Smooth muscle cell (in vitro differentiated cells): ENCODE measurements at regions not wholly inside any gene's neighbourhood (a gene's known extent, or its start where the extent isn't known, plus 50 kb on each side); places are given as distances from the start of the nearest gene placed in this dataset.
"Not testable (repeated sequence)": the region's sequence is repeated elsewhere in the genome, so short reads cannot be mapped to it uniquely, and the experiment has no call there.

Source experiments
- DNase-seq: peaks from one replicate; lab custom pipeline; 2025; ENCODE audit not compliant: unreplicated experiment; lab: John Stamatoyannopoulos, UW
- H2AFZ ChIP-seq: fragments of 200-600 bp; sonication (generic); 2 replicates; pipeline ENCODE4 v1.6.0; 2016; ENCODE audit warnings: antibody characterized with exemption, low read depth, mild to moderate bottlenecking
- H3F3A ChIP-seq: fragments of 200-600 bp; sonication (generic); 2 replicates; pipeline ENCODE4 v1.6.0; 2017; ENCODE audit warnings: antibody characterized with exemption, low read depth
- H3K27ac ChIP-seq: fragments of 200-600 bp; sonication (generic); 2 replicates; pipeline ENCODE4 v1.5.1; 2016; ENCODE audit warnings: low read depth, mild to moderate bottlenecking
- H3K27me3 ChIP-seq: fragments of 200-600 bp; sonication (generic); 2 replicates; pipeline ENCODE4 v1.6.1; 2016; ENCODE audit warnings: low read depth, mild to moderate bottlenecking
- H3K36me3 ChIP-seq: fragments of 200-600 bp; sonication (generic); 2 replicates; pipeline ENCODE4 v1.5.1; 2016; ENCODE audit warnings: low read depth
- H3K4me1 ChIP-seq: fragments of 200-600 bp; sonication (generic); 2 replicates; pipeline ENCODE4 v1.5.1; 2016; ENCODE audit warnings: low read depth
- H3K4me2 ChIP-seq: fragments of 200-600 bp; sonication (generic); 2 replicates; pipeline ENCODE4 v1.6.0; 2016; ENCODE audit warnings: mild to moderate bottlenecking
- H3K4me3 ChIP-seq: fragments of 200-600 bp; sonication (generic); 2 replicates; pipeline ENCODE4 v1.5.1; 2016; ENCODE audit warnings: mild to moderate bottlenecking
- H3K79me2 ChIP-seq: fragments of 200-600 bp; sonication (generic); 2 replicates; pipeline ENCODE4 v1.6.0; 2016; ENCODE audit warnings: low read depth, mild to moderate bottlenecking
- H3K9ac ChIP-seq: fragments of 200-600 bp; sonication (generic); 2 replicates; pipeline ENCODE4 v1.6.0; 2016; ENCODE audit warnings: low read depth
- H3K9me3 ChIP-seq: fragments of 200-600 bp; sonication (generic); replicated peaks from 2 replicates; pipeline ENCODE4 v1.5.1; 2016; ENCODE audit warnings: low read depth
- H4K20me1 ChIP-seq: fragments of 200-600 bp; sonication (generic); 2 replicates; pipeline ENCODE4 v1.6.0; 2016; ENCODE audit warnings: low read depth
- CTCF ChIP-seq: fragments of 200-600 bp; sonication (generic); IDR thresholded peaks from 2 replicates; pipeline ENCODE4 v1.5.1; 2017; ENCODE audit warnings: borderline replicate concordance, mild to moderate bottlenecking, antibody characterized with exemption; ENCODE audit not compliant: insufficient read depth, poor library complexity, severe bottlenecking
- WGBS: methylation state at CpG from one replicate; pipeline ENCODE4 v1.1.7; 2016; ENCODE audit warnings: low lambda C conversion rate; 5-methylcytosine and 5-hydroxymethylcytosine counted together

DNA sequence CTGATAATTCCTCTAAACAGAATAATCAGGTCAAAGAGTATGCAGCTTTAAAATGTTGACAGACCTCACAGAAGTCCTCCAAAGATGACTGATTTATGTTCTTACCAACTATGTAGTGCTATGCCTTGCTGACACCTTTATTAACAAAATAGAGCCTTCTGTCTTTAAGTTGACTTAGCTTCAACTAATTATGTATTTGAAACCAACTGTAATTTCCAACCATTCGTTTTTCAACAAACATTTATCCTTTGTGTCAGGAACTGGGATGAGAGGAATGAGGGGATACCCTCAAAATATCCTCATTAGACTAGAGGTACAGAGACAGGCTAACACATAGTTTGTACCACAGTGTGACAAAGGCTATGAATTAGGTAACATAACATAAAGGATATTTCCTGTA lies 186.2 kb upstream of the ZNF217 start:
- Histone ChIP-seq H3K9me3 (no peaks in the 10 kb centered on the region), H3K9ac (no peak overlapping the region), H3K79me2 (no peaks in the 10 kb centered on the region), H3K4me1 (no peaks in the 10 kb centered on the region), H3F3A (no peaks in the 10 kb centered on the region), H3K27me3 (no peaks in the 10 kb centered on the region), H3K36me3 (no peaks in the 10 kb centered on the region), H3K4me2 (no peak overlapping the region), H3K4me3 (no peak overlapping the region), H4K20me1 (no peaks in the 10 kb centered on the region), H3K27ac (no peak overlapping the region), H2AFZ (no peak overlapping the region)
- no peak for TF ChIP-seq CTCF
- no peak for DNase-seq
- WGBS, result 73% methylated on average over 1 of the region's 1 CpG

DNA sequence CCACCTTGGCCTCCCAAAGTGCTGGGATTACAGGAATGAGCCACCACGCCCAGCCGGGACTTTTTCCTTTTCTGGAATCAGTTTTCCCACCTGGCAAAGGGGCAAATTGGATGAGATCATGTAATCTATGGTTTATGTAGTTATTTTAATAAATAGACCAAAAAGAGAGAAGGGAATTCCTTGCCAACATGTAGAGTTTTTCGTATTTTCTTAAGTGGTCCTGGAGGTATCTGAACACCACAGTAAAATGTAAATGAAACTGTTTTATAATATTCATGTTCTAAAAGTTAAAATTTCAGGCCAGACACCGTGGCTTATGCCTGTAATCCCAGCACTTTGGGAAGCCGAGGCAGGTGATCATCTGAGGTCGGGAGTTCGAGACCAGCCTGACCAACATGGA lies 185.1 kb upstream of the ZNF217 start:
- Histone ChIP-seq H3K27ac (no peak overlapping the region), H3K27me3 (no peaks in the 10 kb centered on the region), H3K4me2 (no peak overlapping the region), H3K9me3 (no peaks in the 10 kb centered on the region), H2AFZ (no peak overlapping the region), H3K9ac (no peak overlapping the region), H3K4me3 (no peak overlapping the region), H3K36me3 (no peaks in the 10 kb centered on the region), H3F3A (peaks cover 6% of the 10 kb centered on the region), H3K4me1 (no peaks in the 10 kb centered on the region), H3K79me2 (no peaks in the 10 kb centered on the region), H4K20me1 (no peaks in the 10 kb centered on the region)
- WGBS, result 98% methylated on average over 7 of the region's 7 CpGs
- no peak for TF ChIP-seq CTCF
- no peak for DNase-seq

DNA sequence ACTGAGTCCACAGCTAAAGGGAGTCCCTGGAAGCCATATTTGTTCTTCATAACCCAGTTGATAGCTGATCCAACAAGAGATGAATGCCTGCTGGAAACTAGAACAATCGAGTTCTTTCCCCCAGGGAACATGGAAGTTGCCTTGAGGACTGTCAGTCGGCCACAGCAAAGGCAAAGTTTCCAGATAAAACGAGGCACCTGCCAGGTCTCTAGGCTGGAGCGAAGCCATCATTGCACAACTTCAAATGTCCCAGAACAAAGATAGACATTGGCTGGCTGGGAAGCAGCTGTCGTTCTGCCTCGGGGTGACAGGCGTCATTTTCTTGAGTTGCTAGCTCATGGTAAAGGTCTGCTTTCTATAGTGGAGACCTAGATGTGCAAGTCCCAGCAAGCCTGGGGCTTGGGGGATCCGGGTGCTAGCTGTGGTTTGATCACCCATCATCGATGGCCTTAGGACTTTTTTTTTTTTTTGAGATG lies 184.4 kb upstream of the ZNF217 start:
- WGBS, result 85% methylated on average over 9 of the region's 9 CpGs

DNA sequence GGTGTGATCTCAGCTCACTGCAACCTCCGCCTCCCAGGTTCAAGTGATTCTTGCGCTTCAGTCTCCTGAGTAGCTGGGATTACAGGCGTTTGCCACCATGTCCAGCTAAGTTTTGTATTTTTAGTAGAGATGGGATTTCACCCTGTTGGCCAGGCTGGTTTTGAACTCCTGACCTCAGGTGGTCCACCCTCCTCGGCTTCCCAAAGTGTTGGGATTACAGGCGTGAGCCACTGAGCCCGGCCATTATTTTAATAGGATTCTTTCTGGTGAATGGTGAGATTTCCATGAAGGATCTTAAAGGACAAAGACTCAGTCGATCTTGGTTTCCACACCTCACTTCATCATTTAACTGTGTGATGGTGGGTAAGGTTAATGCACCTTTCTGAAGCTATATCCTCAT lies 183.8 kb upstream of the ZNF217 start:
- H3K9ac ChIP-seq, H3K27me3 ChIP-seq, H3K36me3 ChIP-seq, H3F3A ChIP-seq, H3K79me2 ChIP-seq, DNase-seq, H2AFZ ChIP-seq, H3K4me1 ChIP-seq, H3K4me2 ChIP-seq, H3K9me3 ChIP-seq, H3K27ac ChIP-seq, H4K20me1 ChIP-seq, H3K4me3 ChIP-seq: not testable (repeated sequence)
- 95% methylated on average over 7 of the region's 7 CpGs for WGBS

More for the DNA sequence above, 184.4 kb upstream of the ZNF217 start:
- H3K4me2 ChIP-seq, result no peak overlapping the region
- no peaks in the 10 kb centered on the region for H3K27me3 ChIP-seq
- no peaks in the 10 kb centered on the region for H3K9me3 ChIP-seq
- peaks cover 5% of the 10 kb centered on the region for H3K4me1 ChIP-seq
- no peak overlapping the region for H3K9ac ChIP-seq
- H3K27ac ChIP-seq, result no peak overlapping the region
- TF ChIP-seq CTCF, result no peak
- no peaks in the 10 kb centered on the region for H4K20me1 ChIP-seq
- H3F3A ChIP-seq, result peaks cover 6% of the 10 kb centered on the region
- DNase-seq, result no peak
- H3K79me2 ChIP-seq, result no peaks in the 10 kb centered on the region
- no peak overlapping the region for H3K4me3 ChIP-seq
- H3K36me3 ChIP-seq, result no peaks in the 10 kb centered on the region
- no peak overlapping the region for H2AFZ ChIP-seq
